Adipocyte (in vitro differentiated cells): ENCODE measurements at regions not wholly inside any gene's neighbourhood (a gene's known extent, or its start where the extent isn't known, plus 50 kb on each side); places are given as distances from the start of the nearest gene placed in this dataset.

Experiments
- DNase-seq: peaks from one replicate; pipeline ENCODE4 v3.0.0-alpha.2; 2015; ENCODE audit warnings: low read depth
- H3K27me3 ChIP-seq: replicated peaks from 2 replicates; pipeline ENCODE4 v1.7.0; 2013; ENCODE audit warnings: mild to moderate bottlenecking, low read length, moderate library complexity; ENCODE audit not compliant: control insufficient read depth, insufficient read depth
- H3K36me3 ChIP-seq: 2 replicates; pipeline ENCODE4 v1.7.0; 2013; ENCODE audit warnings: low read length, mild to moderate bottlenecking, moderate library complexity; ENCODE audit not compliant: control insufficient read depth, insufficient read depth, severe bottlenecking
- H3K4me1 ChIP-seq: 2 replicates; pipeline ENCODE4 v1.7.0; 2013; ENCODE audit warnings: mild to moderate bottlenecking, low read length, moderate library complexity; ENCODE audit not compliant: control insufficient read depth, insufficient read depth
- H3K4me3 ChIP-seq: 2 replicates; pipeline ENCODE4 v1.7.0; 2013; ENCODE audit warnings: mild to moderate bottlenecking, low read length, moderate library complexity
- H3K9ac ChIP-seq: 2 replicates; pipeline ENCODE4 v1.7.0; 2013; ENCODE audit warnings: mild to moderate bottlenecking, low read length, moderate library complexity
- H3K9me3 ChIP-seq: 2 replicates; pipeline ENCODE4 v1.7.0; 2013; ENCODE audit warnings: mild to moderate bottlenecking, low read length, moderate library complexity; ENCODE audit not compliant: control insufficient read depth

DNA sequence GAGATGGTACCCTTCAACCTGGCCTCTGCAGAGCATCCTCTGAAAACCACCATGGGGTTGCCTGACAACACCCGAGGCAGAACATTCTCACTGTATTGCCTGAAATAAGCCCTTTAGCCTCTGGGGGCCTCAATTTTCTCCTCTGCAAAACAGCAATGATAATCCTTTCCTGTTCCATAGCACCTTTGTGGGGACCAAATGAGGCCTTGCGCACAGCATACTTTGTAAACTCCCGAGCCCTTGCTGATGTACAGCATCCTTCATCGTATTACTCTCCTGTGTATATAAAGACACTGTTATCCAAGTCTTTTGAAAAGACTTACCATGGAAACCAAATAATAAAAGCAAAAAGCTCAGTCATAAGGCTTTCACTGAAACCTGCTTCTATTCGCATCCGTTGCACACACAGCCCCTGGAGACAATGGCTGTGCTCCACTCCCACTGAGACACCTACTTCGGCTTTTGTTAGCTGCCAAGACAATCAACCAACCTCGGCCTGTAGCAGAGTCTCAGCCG, 276.0 kb downstream of the FOXO1 start:
- no peak overlapping the region for H3K4me3 ChIP-seq
- no peak for DNase-seq
- no peaks in the 10 kb centered on the region for H3K9me3 ChIP-seq
- peaks cover 6% of the 10 kb centered on the region for H3K27me3 ChIP-seq
- peaks cover 7% of the 10 kb centered on the region for H3K4me1 ChIP-seq
- H3K36me3 ChIP-seq, result no peaks in the 10 kb centered on the region
- H3K9ac ChIP-seq, result no peak overlapping the region

- H3K36me3 ChIP-seq, result no peaks in the 10 kb centered on the region
- H3K4me3 ChIP-seq, result no peak overlapping the region
- no peaks in the 10 kb centered on the region for H3K9me3 ChIP-seq
- H3K27me3 ChIP-seq, result peaks cover 6% of the 10 kb centered on the region
- no peak for DNase-seq
- no peak overlapping the region for H3K9ac ChIP-seq
- H3K4me1 ChIP-seq, result peaks cover 5% of the 10 kb centered on the region
Measured at GRCh38 chr13:40391788-40392187, 274.7 kb downstream of the FOXO1 start.

DNA sequence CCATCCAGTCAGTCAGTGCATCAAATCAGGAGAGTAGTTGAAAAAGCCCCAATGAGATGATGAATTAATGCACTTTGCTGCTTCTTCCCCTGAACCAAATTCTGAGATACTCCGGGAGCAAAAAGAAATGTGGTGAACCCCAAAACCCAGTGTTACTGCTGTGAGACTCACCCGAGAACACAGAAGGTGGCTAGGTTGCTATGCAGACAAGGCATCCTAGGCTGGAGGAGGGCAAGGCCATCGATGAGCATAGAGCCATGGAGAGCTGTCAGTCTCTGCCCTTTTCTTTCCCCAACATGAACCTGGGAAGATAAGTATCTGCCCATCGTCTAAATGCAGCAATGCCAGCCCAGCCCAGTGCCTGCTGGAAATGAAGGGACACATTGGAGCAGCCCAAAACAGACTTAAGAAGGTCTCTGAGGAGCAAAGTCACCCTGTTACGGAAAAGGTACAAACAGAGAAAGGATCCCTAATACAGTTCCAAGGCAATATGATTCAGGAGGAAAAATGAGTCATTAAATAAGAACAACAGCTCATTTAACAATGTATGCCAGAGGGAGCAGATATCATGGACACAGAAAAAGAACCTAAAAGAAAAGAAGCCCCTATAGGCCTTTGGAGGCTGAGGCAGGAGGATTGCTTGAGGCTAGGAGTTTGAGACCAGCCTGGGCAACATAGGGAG, 272.0 kb downstream of the FOXO1 start:
- Histone ChIP-seq H3K4me3 (no peak overlapping the region), H3K36me3 (no peaks in the 10 kb centered on the region), H3K4me1 (peaks cover 5% of the 10 kb centered on the region), H3K9ac (no peak overlapping the region), H3K9me3 (no peaks in the 10 kb centered on the region), H3K27me3 (no peaks in the 10 kb centered on the region)
- DNase-seq, result no peak

GRCh38 chr13:40398065-40398464, 268.4 kb downstream of the FOXO1 start:
- no peak for DNase-seq
- Histone ChIP-seq H3K4me1 (peaks cover 22% of the 10 kb centered on the region), H3K27me3 (no peaks in the 10 kb centered on the region), H3K9me3 (no peaks in the 10 kb centered on the region), H3K9ac (no peak overlapping the region), H3K36me3 (no peaks in the 10 kb centered on the region), H3K4me3 (no peak overlapping the region)

DNA sequence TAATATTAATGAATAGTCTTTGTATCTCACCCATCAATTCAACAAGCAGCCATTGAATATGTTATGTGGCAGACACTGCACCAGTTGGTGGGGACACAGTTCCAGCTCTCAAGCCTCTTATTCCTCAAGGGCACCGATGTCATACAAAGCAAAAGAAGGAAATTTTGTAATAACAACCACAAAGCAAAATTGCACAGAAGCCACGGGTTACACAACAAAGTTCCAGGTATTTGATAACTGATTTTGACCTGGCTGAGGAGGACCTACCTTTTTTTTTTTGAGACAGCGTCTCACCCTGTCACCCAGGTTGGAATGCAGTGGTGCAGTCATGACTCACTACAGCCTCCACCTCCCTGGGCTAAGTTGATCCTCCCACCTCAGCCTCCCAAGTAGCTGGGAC, 266.7 kb downstream of the FOXO1 start:
- Histone ChIP-seq H3K9me3 (no peaks in the 10 kb centered on the region), H3K4me3 (no peak overlapping the region), H3K4me1 (peaks cover 34% of the 10 kb centered on the region), H3K27me3 (no peaks in the 10 kb centered on the region), H3K9ac (no peak overlapping the region), H3K36me3 (no peaks in the 10 kb centered on the region)
- no peak for DNase-seq

- H3K27me3 ChIP-seq, result no peaks in the 10 kb centered on the region
- peak; percentile 80 for DNase-seq
Measured at GRCh38 chr13:40401911-40402776, 264.3 kb downstream of the FOXO1 start.

GRCh38 chr13:40402931-40403431, 263.5 kb downstream of the FOXO1 start:
- peak; percentile 37 for DNase-seq
- peak overlapping the region; percentile 87 for H3K9ac ChIP-seq
- H3K4me3 ChIP-seq, result peak overlapping the region; percentile 51

More at GRCh38 chr13:40401911-40402776, 264.3 kb downstream of the FOXO1 start:
- Histone ChIP-seq H3K9ac (peak overlapping the region; percentile 87), H3K4me1 (peaks cover 58% of the 10 kb centered on the region), H3K9me3 (no peaks in the 10 kb centered on the region), H3K36me3 (no peaks in the 10 kb centered on the region), H3K4me3 (peak overlapping the region; percentile 65)

DNA sequence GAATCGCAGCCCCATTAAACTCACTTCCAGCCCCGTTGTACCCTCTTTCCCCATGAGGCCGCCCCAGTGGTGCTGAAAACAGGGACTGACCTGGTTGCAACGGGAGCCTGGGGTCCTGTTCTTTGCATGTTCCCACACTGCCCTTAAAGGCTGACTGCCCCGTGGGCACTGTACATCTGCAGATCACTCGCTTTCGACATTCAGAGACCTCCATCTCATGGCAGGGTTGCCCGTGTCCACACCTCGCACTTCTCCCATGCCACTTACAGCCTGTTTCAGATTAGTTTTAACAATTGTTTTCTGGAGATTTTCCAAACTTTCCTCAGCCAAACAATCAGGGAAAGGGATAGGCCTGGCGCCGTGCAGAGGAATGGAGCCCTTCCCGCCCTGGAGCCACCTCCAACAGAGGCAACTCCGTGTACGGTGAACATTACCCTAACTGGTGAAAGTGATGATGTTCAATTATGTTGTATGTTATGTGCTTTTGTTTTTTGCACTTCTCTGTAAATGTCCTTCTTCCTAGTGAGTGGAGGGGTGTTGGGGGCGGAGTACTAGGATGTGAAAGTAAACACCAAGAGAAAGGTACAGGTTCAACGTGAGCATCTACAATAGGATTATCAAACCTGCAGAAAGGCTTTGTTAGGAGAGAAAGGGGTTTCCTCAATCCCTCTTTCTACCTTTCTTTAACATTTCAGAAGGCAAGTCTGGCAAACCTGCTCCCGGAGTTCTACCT, 262.8 kb downstream of the FOXO1 start:
- Histone ChIP-seq H3K4me1 (peaks cover 63% of the 10 kb centered on the region), H3K27me3 (no peaks in the 10 kb centered on the region)

More at GRCh38 chr13:40402931-40403431, 263.5 kb downstream of the FOXO1 start:
- Histone ChIP-seq H3K4me1 (peaks cover 63% of the 10 kb centered on the region), H3K9me3 (no peaks in the 10 kb centered on the region), H3K27me3 (no peaks in the 10 kb centered on the region), H3K36me3 (no peaks in the 10 kb centered on the region)

GRCh38 chr13:40404407-40404806, 262.0 kb downstream of the FOXO1 start:
- no peaks in the 10 kb centered on the region for H3K9me3 ChIP-seq
- peaks cover 69% of the 10 kb centered on the region for H3K4me1 ChIP-seq
- no peaks in the 10 kb centered on the region for H3K27me3 ChIP-seq
- no peak for DNase-seq
- H3K4me3 ChIP-seq, result no peak overlapping the region
- H3K9ac ChIP-seq, result no peak overlapping the region
- no peaks in the 10 kb centered on the region for H3K36me3 ChIP-seq

More for the DNA sequence above, 262.8 kb downstream of the FOXO1 start:
- DNase-seq, result no peak
- H3K9ac ChIP-seq, result peak overlapping the region; percentile 87
- H3K4me3 ChIP-seq, result peak overlapping the region; percentile 51
- no peaks in the 10 kb centered on the region for H3K9me3 ChIP-seq
- no peaks in the 10 kb centered on the region for H3K36me3 ChIP-seq

DNA sequence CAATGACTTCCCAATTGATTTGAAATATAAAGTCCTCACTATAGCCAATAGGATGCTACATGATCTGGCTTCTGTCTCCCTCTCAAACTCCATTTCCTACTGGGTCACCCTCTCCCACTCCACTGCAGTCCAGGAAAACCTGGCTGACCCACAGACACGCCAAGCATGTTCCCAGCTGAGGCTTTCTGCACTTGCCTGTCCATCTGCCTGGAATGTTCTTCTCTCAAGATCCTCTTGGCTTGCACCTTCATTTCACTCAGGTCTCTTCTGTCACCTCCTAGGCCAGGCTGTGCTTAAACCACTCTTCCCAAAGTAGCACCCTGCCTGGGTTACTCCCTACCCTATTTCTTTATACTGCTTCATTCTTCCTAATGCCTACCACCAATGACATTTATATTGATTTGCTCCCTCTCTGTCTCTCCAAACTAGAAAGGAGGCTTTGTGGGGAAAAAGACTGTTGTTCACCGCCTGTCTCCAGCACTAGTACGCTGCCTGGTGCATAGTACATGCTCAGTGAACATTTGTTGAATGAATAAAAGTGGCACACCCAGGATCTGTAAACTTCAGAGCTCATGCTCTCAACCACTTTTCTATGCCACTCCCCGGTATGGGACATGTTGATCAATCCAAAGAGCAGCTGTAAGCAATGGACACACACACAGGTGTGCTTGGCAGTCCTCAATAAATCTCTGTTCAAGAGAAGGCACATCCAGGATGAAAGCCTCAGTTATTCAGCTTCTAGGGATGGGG, 261.3 kb downstream of the FOXO1 start:
- H3K4me3 ChIP-seq, result no peak overlapping the region
- peaks cover 74% of the 10 kb centered on the region for H3K4me1 ChIP-seq
- H3K9ac ChIP-seq, result peak overlapping the region; percentile 15
- no peaks in the 10 kb centered on the region for H3K9me3 ChIP-seq
- no peaks in the 10 kb centered on the region for H3K27me3 ChIP-seq
- DNase-seq, result no peak
- no peaks in the 10 kb centered on the region for H3K36me3 ChIP-seq
